ENCODE measurements at regions not wholly inside any gene's neighbourhood (a gene's known extent, or its start where the extent isn't known, plus 50 kb on each side); places are given as distances from the start of the nearest gene placed in this dataset.

DNA sequence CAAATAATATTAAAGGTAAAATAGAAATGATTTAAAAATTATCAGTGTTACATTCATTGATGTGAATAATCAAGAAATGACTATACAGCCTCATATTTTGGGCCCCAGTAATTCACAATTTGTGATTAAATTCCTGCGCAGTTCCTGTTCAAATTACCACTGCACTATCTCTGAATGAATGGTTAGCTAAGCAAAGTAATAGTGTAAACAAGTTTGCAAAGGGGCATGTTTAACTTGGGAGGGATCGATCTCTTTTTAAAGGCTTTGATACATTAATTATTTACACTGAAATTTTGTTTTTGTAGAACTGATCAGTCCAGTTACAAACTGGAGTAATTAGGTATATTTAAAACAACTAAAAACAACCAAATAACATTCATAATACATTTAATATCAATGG is 784.4 kb downstream of the RPA4 start:
- intact Hi-C loops (cut with micrococcal nuclease): no loop called here
- RAD21 ChIA-PET (ENCODE audit: low non-redundant PET in 1 of 2, low total read pairs in 2 of 2, uncharacterized antibody in 2 of 2, unreplicated experiment in 2 of 2): no interaction called here
- TF ChIP-seq, protein P1, sequence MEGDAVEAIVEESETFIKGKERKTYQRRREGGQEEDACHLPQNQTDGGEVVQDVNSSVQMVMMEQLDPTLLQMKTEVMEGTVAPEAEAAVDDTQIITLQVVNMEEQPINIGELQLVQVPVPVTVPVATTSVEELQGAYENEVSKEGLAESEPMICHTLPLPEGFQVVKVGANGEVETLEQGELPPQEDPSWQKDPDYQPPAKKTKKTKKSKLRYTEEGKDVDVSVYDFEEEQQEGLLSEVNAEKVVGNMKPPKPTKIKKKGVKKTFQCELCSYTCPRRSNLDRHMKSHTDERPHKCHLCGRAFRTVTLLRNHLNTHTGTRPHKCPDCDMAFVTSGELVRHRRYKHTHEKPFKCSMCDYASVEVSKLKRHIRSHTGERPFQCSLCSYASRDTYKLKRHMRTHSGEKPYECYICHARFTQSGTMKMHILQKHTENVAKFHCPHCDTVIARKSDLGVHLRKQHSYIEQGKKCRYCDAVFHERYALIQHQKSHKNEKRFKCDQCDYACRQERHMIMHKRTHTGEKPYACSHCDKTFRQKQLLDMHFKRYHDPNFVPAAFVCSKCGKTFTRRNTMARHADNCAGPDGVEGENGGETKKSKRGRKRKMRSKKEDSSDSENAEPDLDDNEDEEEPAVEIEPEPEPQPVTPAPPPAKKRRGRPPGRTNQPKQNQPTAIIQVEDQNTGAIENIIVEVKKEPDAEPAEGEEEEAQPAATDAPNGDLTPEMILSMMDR (IDR thresholded peaks at IDR 0.05 in 2 of 3, conservative IDR thresholded peaks at IDR 0.05 in 1 of 3; ENCODE audit: borderline replicate concordance in 1 of 3, insufficient read depth in 1 of 3, low read depth in 2 of 3, low read length in 2 of 3): no peak
- TF ChIP-seq ZFX (IDR thresholded peaks at IDR 0.05) (no peak), SIN3A (IDR thresholded peaks at IDR 0.05; ENCODE audit: low read depth) (no peak), SRF (IDR thresholded peaks at IDR 0.05; ENCODE audit: low read depth) (no peak), RAD21 (IDR thresholded peaks at IDR 0.05; ENCODE audit: low read depth) (no peak), FOSL1 (IDR thresholded peaks at IDR 0.05; ENCODE audit: low read depth) (no peak), CEBPB (IDR thresholded peaks at IDR 0.05; ENCODE audit: low read depth) (no peak), EGR1 (IDR thresholded peaks at IDR 0.05; ENCODE audit: low read depth) (no peak), POLR2A (IDR thresholded peaks at IDR 0.05; ENCODE audit: borderline replicate concordance, extremely low read depth, insufficient read depth, insufficient read length) (no peak), ZNF274 (IDR thresholded peaks at IDR 0.05; ENCODE audit: low read depth, low read length) (no peak), YY1 (IDR thresholded peaks at IDR 0.05; ENCODE audit: extremely low read depth, insufficient replicate concordance, low read depth, low read length) (no peak), SP1 (IDR thresholded peaks at IDR 0.05; ENCODE audit: low read depth) (no peak), ELF1 (IDR thresholded peaks at IDR 0.05; ENCODE audit: borderline replicate concordance, low read depth) (no peak)
- TF ChIP-seq, protein P2, sequence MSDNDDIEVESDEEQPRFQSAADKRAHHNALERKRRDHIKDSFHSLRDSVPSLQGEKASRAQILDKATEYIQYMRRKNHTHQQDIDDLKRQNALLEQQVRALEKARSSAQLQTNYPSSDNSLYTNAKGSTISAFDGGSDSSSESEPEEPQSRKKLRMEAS (IDR thresholded peaks at IDR 0.05): no peak
- TF ChIP-seq, protein P3, sequence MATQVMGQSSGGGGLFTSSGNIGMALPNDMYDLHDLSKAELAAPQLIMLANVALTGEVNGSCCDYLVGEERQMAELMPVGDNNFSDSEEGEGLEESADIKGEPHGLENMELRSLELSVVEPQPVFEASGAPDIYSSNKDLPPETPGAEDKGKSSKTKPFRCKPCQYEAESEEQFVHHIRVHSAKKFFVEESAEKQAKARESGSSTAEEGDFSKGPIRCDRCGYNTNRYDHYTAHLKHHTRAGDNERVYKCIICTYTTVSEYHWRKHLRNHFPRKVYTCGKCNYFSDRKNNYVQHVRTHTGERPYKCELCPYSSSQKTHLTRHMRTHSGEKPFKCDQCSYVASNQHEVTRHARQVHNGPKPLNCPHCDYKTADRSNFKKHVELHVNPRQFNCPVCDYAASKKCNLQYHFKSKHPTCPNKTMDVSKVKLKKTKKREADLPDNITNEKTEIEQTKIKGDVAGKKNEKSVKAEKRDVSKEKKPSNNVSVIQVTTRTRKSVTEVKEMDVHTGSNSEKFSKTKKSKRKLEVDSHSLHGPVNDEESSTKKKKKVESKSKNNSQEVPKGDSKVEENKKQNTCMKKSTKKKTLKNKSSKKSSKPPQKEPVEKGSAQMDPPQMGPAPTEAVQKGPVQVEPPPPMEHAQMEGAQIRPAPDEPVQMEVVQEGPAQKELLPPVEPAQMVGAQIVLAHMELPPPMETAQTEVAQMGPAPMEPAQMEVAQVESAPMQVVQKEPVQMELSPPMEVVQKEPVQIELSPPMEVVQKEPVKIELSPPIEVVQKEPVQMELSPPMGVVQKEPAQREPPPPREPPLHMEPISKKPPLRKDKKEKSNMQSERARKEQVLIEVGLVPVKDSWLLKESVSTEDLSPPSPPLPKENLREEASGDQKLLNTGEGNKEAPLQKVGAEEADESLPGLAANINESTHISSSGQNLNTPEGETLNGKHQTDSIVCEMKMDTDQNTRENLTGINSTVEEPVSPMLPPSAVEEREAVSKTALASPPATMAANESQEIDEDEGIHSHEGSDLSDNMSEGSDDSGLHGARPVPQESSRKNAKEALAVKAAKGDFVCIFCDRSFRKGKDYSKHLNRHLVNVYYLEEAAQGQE (IDR thresholded peaks at IDR 0.05; ENCODE audit: low read depth): no peak
- TF ChIP-seq, protein P4, sequence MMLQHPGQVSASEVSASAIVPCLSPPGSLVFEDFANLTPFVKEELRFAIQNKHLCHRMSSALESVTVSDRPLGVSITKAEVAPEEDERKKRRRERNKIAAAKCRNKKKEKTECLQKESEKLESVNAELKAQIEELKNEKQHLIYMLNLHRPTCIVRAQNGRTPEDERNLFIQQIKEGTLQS (IDR thresholded peaks at IDR 0.05): no peak

More for the DNA sequence above, 784.4 kb downstream of the RPA4 start:
- H3K9me3 ChIP-seq (ENCODE audit: control insufficient read depth in 1 of 2, insufficient read depth in 1 of 2, low read depth in 1 of 2, low read length in 2 of 2): no peaks in the 10 kb centered on the region
- no peaks in the 10 kb centered on the region for H4K20me1 ChIP-seq (ENCODE audit: insufficient read depth)
- H3K9ac ChIP-seq (ENCODE audit: low read length): no peak overlapping the region
- H2AFZ ChIP-seq (ENCODE audit: low read depth, low read length, poor library complexity, severe bottlenecking): no peak overlapping the region
- ChIA-PET CTCF (no interaction called here), POLR2A (no interaction called here)
- ATAC-seq (no peak), DNase-seq (ENCODE audit: low read depth, low spot score) (no peak)
- no peak overlapping the region for H3K4me2 ChIP-seq (ENCODE audit: low read length)
- H3K9me2 ChIP-seq (ENCODE audit: insufficient read depth): no peaks in the 10 kb centered on the region
- H3K4me3 ChIP-seq (replicated peaks in 1 of 2; ENCODE audit: low read depth in 1 of 2, low read length in 2 of 2): no peak overlapping the region
- H3K79me2 ChIP-seq (ENCODE audit: insufficient read depth, low read length): no peaks in the 10 kb centered on the region
- no peaks in the 10 kb centered on the region for H3K4me1 ChIP-seq (ENCODE audit: control insufficient read depth in 1 of 2, insufficient read depth in 2 of 2, low read length in 2 of 2)
- no peaks in the 10 kb centered on the region for H3K36me3 ChIP-seq (ENCODE audit: control insufficient read depth in 1 of 2, insufficient read depth in 2 of 2, low read length in 2 of 2)
- H3K27ac ChIP-seq (ENCODE audit: low read depth, low read length): no peak overlapping the region
- H3K27me3 ChIP-seq (ENCODE audit: insufficient read depth, low read length): no peaks in the 10 kb centered on the region
- no TSS peak for BruUV-seq (replicated peaks)

Measured in HCT116 (cell line).